Astrocyte (in vitro differentiated cells and primary cell): ENCODE measurements at regions not wholly inside any gene's neighbourhood (a gene's known extent, or its start where the extent isn't known, plus 50 kb on each side); places are given as distances from the start of the nearest gene placed in this dataset.

Experiments
- CTCF ChIP-seq: IDR thresholded peaks from 2 replicates; pipeline ENCODE4 v1.5.1; 2011; ENCODE audit warnings: low read depth, mild to moderate bottlenecking, inconsistent platforms, low read length, moderate library complexity; ENCODE audit not compliant: insufficient read depth
- EZH2 ChIP-seq: IDR thresholded peaks from 2 replicates; pipeline ENCODE4 v1.6.1; 2012; ENCODE audit warnings: mild to moderate bottlenecking, low read length, inconsistent platforms; ENCODE audit not compliant: insufficient read depth

GRCh38 chr6:77322604-77323003 is 140.7 kb downstream of the HTR1B start:
- no peak for TF ChIP-seq CTCF
- TF ChIP-seq EZH2, result no peak
